WTC11 (cell line): ENCODE measurements at regions not wholly inside any gene's neighbourhood (a gene's known extent, or its start where the extent isn't known, plus 50 kb on each side); places are given as distances from the start of the nearest gene placed in this dataset.
A peak's percentile ranks its signal among the peaks of the same experiment; 100 is the strongest.

Experiments used
- ATAC-seq: fragments of 200-7000 bp; cut with Tn5 transposase; 2 replicates; pipeline ENCODE4 v1.10.0; 2021; ENCODE audit warnings: mild to moderate bottlenecking, moderate library complexity
- CTCF ChIA-PET: fragments of 300-600 bp; sonication (Branson Sonifier 250); formaldehyde crosslinking; loops from one replicate; lab custom pipeline; 2021; ENCODE audit warnings: antibody characterized with exemption; lab: Charles Lee
- POLR2A ChIA-PET: fragments of 350-600 bp; sonication (Branson Sonifier 250); formaldehyde crosslinking; loops from one replicate; lab custom pipeline; 2021; ENCODE audit warnings: antibody characterized with exemption; lab: Charles Lee
- DNase-seq: peaks from one replicate; pipeline ENCODE4 v3.0.0; 2021; ENCODE audit warnings: low spot score
- H3K27ac Mint-ChIP-seq: 2 replicates; pipeline ENCODE4 v1.8.0; 2021; ENCODE audit warnings: mixed read lengths
- H3K27me3 Mint-ChIP-seq: 2 replicates; pipeline ENCODE4 v1.8.0; 2021; ENCODE audit warnings: low read depth, mild to moderate bottlenecking, moderate library complexity, mixed read lengths
- H3K36me3 Mint-ChIP-seq: 2 replicates; pipeline ENCODE4 v1.8.0; 2021; ENCODE audit warnings: mixed read lengths
- H3K4me1 Mint-ChIP-seq: 2 replicates; pipeline ENCODE4 v1.8.0; 2022; ENCODE audit warnings: mixed read lengths
- H3K4me3 Mint-ChIP-seq: 2 replicates; pipeline ENCODE4 v1.8.0; 2021; ENCODE audit warnings: mild to moderate bottlenecking, moderate library complexity, mixed read lengths
- H3K9me3 Mint-ChIP-seq: 2 replicates; pipeline ENCODE4 v1.8.0; 2021; ENCODE audit warnings: mixed read lengths
- ATF3 ChIP-seq: sonication (generic); formaldehyde crosslinking; conservative IDR thresholded peaks from 2 replicates; pipeline ENCODE4 v1.8.1; 2022; ENCODE audit warnings: mild to moderate bottlenecking, missing genetic modification reagents
- CTCF ChIP-seq: fragments of 200-600 bp; IDR thresholded peaks from 2 replicates; pipeline ENCODE4 v1.8.0; 2022; ENCODE audit warnings: antibody characterized with exemption
- E2F4 ChIP-seq: sonication (generic); formaldehyde crosslinking; IDR thresholded peaks from 2 replicates; pipeline ENCODE4 v1.8.1; 2022; ENCODE audit warnings: low read depth, mild to moderate bottlenecking, moderate library complexity, missing genetic modification reagents, borderline replicate concordance
- E2F5 ChIP-seq: sonication (generic); formaldehyde crosslinking; IDR thresholded peaks from 2 replicates; pipeline ENCODE4 v1.8.1; 2022; ENCODE audit warnings: mild to moderate bottlenecking, moderate library complexity, missing genetic modification reagents
- FOXK1 ChIP-seq: sonication (generic); formaldehyde crosslinking; IDR thresholded peaks from 2 replicates; pipeline ENCODE4 v1.8.0; 2022; ENCODE audit warnings: mild to moderate bottlenecking, moderate library complexity, missing genetic modification reagents
- HMGA2 ChIP-seq: fragments of 250-450 bp; sonication (Bioruptor Pico); IDR thresholded peaks from 2 replicates; pipeline ENCODE4 v1.4.0; 2021; ENCODE audit warnings: mild to moderate bottlenecking, moderate library complexity
- IRF1 ChIP-seq: sonication (generic); formaldehyde crosslinking; IDR thresholded peaks from 2 replicates; pipeline ENCODE4 v1.8.0; 2023; ENCODE audit warnings: missing genetic modification reagents
- JUN ChIP-seq: sonication (generic); formaldehyde crosslinking; IDR thresholded peaks from 2 replicates; pipeline ENCODE4 v1.8.0; 2023; ENCODE audit warnings: mild to moderate bottlenecking, missing genetic modification reagents
- SMAD3 ChIP-seq: sonication (generic); formaldehyde crosslinking; IDR thresholded peaks from 2 replicates; pipeline ENCODE4 v1.8.0; 2022; ENCODE audit warnings: missing genetic modification reagents, mild to moderate bottlenecking, borderline replicate concordance
- USF2 ChIP-seq: sonication (generic); formaldehyde crosslinking; IDR thresholded peaks from 2 replicates; pipeline ENCODE4 v1.8.1; 2023; ENCODE audit warnings: mild to moderate bottlenecking, missing genetic modification reagents, moderate library complexity
- ZNF219 ChIP-seq: sonication (generic); formaldehyde crosslinking; IDR thresholded peaks from 2 replicates; pipeline ENCODE4 v1.8.0; 2023; ENCODE audit warnings: missing genetic modification reagents, mild to moderate bottlenecking, borderline replicate concordance
- ZNF263 ChIP-seq: sonication (generic); formaldehyde crosslinking; IDR thresholded peaks from 2 replicates; pipeline ENCODE4 v1.8.1; 2022; ENCODE audit warnings: low read depth, mild to moderate bottlenecking, moderate library complexity, missing genetic modification reagents
- ZNF396 ChIP-seq: fragments of 250-450 bp; sonication (Bioruptor Pico); IDR thresholded peaks from 2 replicates; pipeline ENCODE4 v1.8.0; 2021; ENCODE audit warnings: mild to moderate bottlenecking, moderate library complexity, borderline replicate concordance
- ZNF416 ChIP-seq: fragments of 250-450 bp; sonication (Bioruptor Pico); IDR thresholded peaks from 2 replicates; pipeline ENCODE4 v1.9.0; 2021; ENCODE audit warnings: mild to moderate bottlenecking, inconsistent platforms

GRCh38 chr6:91173186-91173585 is 586.3 kb upstream of the MAP3K7 start (continued):
- TF ChIP-seq USF2, result no peak
- TF ChIP-seq JUN (CRISPR knock-in tag), result no peak
- no peak for TF ChIP-seq ZNF263
- TF ChIP-seq HMGA2, result no peak

GRCh38 chr6:91171754-91172462 is 585.0 kb upstream of the MAP3K7 start:
- ATAC-seq, result no peak
- H3K4me3 Mint-ChIP-seq, result no peak overlapping the region
- TF ChIP-seq ZNF396 (CRISPR knock-in tag) (no peak), IRF1 (CRISPR knock-in tag) (no peak), ZNF416 (CRISPR knock-in tag) (no peak), ZNF219 (CRISPR knock-in tag) (no peak), E2F4 (CRISPR knock-in tag) (no peak)
- peaks cover 62% of the 10 kb centered on the region for H3K4me1 Mint-ChIP-seq
- CTCF ChIA-PET, result interaction anchor here (0.6 kb wide), 1 partner anchor 1538 kb away, joined by 3 read pairs; no protein-coding TSS in a partner anchor
- H3K27ac Mint-ChIP-seq, result no peak overlapping the region; the same call in 1 of the 2 replicates
- H3K27me3 Mint-ChIP-seq, result no peaks in the 10 kb centered on the region
- no peak for DNase-seq
- POLR2A ChIA-PET, result no interaction called here
- no peaks in the 10 kb centered on the region for H3K9me3 Mint-ChIP-seq
- no peaks in the 10 kb centered on the region for H3K36me3 Mint-ChIP-seq

- CTCF ChIA-PET, result interaction anchor here (0.6 to 1.0 kb wide), 2 partner anchors 9 to 10 kb away, joined by 3 to 5 read pairs; no protein-coding TSS in a partner anchor
- DNase-seq, result no peak
- peaks cover 22% of the 10 kb centered on the region for H3K4me1 Mint-ChIP-seq
These were observed 581.0 kb upstream of the MAP3K7 start for GRCh38 chr6:91167846-91168245.

More at GRCh38 chr6:91167846-91168245, 581.0 kb upstream of the MAP3K7 start:
- no peak for TF ChIP-seq FOXK1 (CRISPR knock-in tag)
- TF ChIP-seq ATF3 (CRISPR knock-in tag), result no peak
- no peak for TF ChIP-seq SMAD3 (CRISPR knock-in tag)
- no peak for TF ChIP-seq E2F5 (CRISPR knock-in tag)
- no peak; the same call in 1 of the 2 replicates for TF ChIP-seq CTCF
- Mint-ChIP-seq H3K36me3 (no peaks in the 10 kb centered on the region), H3K27me3 (no peaks in the 10 kb centered on the region), H3K27ac (no peak overlapping the region), H3K9me3 (no peaks in the 10 kb centered on the region), H3K4me3 (no peak overlapping the region)
- POLR2A ChIA-PET, result no interaction called here
- peak; percentile 71 for ATAC-seq
